ENCODE measurements at regions not wholly inside any gene's neighbourhood (a gene's known extent, or its start where the extent isn't known, plus 50 kb on each side); places are given as distances from the start of the nearest gene placed in this dataset.

DNA sequence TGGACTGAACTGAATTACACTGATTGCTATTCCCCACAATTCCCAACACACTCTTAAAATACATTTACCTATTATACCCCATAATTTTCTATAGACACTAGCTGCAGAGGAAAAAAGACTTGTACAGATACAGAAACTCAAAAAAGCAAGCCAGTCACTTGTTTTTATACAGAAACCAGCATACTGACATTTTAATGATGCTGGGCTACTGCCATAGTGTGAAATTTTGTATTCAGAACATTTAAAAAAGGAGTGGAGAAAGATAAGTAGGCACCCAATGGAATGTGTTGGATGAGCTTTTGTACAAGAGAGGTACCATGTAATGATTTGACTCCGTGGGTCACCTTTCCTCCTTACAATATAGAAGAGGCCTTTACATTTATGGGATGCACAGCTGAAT, 740.1 kb downstream of the PLCL1 start:
- intact Hi-C loops (cut with DNase I) = no loop called here
- Histone ChIP-seq H3K9me3 (no peaks in the 10 kb centered on the region), H3K36me3 (no peaks in the 10 kb centered on the region), H3K4me1 (no peaks in the 10 kb centered on the region), H3K27me3 (no peaks in the 10 kb centered on the region), H3K4me3 (replicated peaks in 1 of 3) (no peak overlapping the region), H3K27ac (no peak overlapping the region)
- WGBS, 2 donors = 75 to 76% methylated on average over 1 of the region's 1 CpG
- DNase-seq = no peak
- no peak for TF ChIP-seq POLR2A (IDR thresholded peaks at IDR 0.05)
- TF ChIP-seq, protein P1, sequence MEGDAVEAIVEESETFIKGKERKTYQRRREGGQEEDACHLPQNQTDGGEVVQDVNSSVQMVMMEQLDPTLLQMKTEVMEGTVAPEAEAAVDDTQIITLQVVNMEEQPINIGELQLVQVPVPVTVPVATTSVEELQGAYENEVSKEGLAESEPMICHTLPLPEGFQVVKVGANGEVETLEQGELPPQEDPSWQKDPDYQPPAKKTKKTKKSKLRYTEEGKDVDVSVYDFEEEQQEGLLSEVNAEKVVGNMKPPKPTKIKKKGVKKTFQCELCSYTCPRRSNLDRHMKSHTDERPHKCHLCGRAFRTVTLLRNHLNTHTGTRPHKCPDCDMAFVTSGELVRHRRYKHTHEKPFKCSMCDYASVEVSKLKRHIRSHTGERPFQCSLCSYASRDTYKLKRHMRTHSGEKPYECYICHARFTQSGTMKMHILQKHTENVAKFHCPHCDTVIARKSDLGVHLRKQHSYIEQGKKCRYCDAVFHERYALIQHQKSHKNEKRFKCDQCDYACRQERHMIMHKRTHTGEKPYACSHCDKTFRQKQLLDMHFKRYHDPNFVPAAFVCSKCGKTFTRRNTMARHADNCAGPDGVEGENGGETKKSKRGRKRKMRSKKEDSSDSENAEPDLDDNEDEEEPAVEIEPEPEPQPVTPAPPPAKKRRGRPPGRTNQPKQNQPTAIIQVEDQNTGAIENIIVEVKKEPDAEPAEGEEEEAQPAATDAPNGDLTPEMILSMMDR (IDR thresholded peaks at IDR 0.05) = no peak

DNA sequence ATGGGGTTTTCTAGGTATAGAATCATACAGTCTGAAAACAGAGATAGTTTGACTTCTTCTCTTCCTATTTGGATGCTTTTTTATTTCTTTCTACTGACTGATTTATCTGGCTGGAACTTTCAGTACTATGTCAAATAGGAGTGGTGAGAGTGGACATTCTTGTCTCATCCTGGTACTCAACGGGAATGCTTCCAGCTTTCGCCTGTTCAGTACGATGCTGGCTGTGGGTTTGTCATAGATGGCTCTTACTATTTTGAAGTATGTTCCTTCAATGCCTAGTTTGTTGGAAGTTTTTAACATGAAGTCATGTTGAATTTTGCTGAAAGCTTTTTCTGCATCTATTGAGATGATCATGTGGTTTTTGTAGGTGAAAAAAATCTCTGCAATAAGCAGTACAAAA, 730.4 kb downstream of the PLCL1 start:
- DNase-seq = no peak
- no peaks in the 10 kb centered on the region for H3K9me3 ChIP-seq
- TF ChIP-seq POLR2A (IDR thresholded peaks at IDR 0.05) = no peak
- TF ChIP-seq, protein P1 (IDR thresholded peaks at IDR 0.05) = no peak
- H3K27ac ChIP-seq = no peak overlapping the region
- intact Hi-C loops (cut with DNase I) = no loop called here
- 91% methylated on average over 3 of the region's 3 CpGs for WGBS, 2 donors
- H3K4me3 ChIP-seq (replicated peaks in 1 of 3) = no peak overlapping the region
- no peaks in the 10 kb centered on the region for H3K4me1 ChIP-seq
- H3K27me3 ChIP-seq = no peaks in the 10 kb centered on the region
- no peaks in the 10 kb centered on the region for H3K36me3 ChIP-seq

DNA sequence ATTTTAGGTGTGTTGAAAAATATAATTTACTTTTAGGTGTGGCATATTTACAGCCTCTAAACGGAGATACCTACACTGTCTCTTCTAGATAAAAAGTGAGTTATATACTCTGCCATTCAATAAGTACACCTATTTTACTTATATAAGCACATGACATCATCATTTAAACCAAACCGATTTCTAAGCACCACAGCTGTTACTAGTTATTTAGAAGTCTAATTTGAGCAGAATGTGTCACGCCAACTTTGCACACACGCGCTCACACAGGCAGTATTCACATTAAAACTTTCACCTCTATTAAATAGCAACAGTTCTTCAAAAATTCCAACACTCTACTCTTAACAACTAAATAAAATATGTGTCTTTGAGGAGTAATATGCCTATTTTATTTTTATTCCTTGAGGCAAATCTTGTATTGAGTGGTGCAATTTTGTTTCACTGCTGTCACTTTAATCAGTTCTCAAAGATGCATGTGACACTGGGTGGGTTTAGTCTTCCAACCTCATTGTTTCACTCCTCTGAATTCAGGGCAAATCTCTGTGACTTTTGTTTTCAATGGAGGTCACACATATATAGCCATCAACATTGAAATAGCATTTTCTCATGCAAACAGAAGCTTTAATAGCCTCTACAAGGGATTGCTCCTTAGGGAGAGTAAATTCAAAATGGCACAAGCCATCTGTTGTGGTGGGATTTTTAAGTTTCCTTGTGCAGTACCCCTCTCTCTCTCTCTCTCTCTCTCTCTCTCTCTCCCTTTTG, 721.0 kb downstream of the PLCL1 start:
- Histone ChIP-seq H3K9me3 (no peaks in the 10 kb centered on the region), H3K27me3 (no peaks in the 10 kb centered on the region), H3K4me1 (no peaks in the 10 kb centered on the region), H3K4me3 (replicated peaks in 1 of 3) (no peak overlapping the region), H3K36me3 (no peaks in the 10 kb centered on the region), H3K27ac (no peak overlapping the region)
- TF ChIP-seq, protein P1 (IDR thresholded peaks at IDR 0.05) = no peak
- no peak for TF ChIP-seq POLR2A (IDR thresholded peaks at IDR 0.05)
- DNase-seq = no peak
- 86 to 87% methylated on average over 5 of the region's 5 CpGs for WGBS, 2 donors
- intact Hi-C loops (cut with DNase I) = no loop called here

DNA sequence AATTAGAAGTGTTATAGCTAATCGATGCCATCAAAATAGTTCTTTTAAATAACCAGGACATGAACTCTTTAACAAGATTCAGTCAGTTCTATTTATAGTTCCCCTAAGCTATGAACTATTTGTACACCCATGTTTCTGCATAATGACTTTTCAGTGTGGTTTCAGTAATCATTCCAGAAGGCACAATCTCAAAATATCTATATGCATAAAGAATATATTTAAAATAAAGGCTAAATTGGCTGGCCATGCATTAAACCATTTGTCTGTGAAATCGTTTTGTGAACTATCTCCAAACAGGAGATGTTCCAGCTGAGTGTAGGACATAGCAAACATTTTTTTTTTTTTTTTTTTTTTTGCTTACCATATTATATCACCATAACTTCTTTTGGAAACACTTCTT, 719.3 kb downstream of the PLCL1 start:
- Histone ChIP-seq H3K27ac (no peak overlapping the region), H3K9me3 (no peaks in the 10 kb centered on the region), H3K36me3 (no peaks in the 10 kb centered on the region), H3K4me1 (no peaks in the 10 kb centered on the region), H3K4me3 (replicated peaks in 1 of 3) (no peak overlapping the region), H3K27me3 (no peaks in the 10 kb centered on the region)
- intact Hi-C loops (cut with DNase I) = no loop called here
- 67 to 71% methylated on average over 2 of the region's 2 CpGs for WGBS, 2 donors
- DNase-seq = no peak
- TF ChIP-seq, protein P1 (IDR thresholded peaks at IDR 0.05) = no peak
- TF ChIP-seq POLR2A (IDR thresholded peaks at IDR 0.05) = no peak

- no peaks in the 10 kb centered on the region for H3K4me1 ChIP-seq
- no peak for DNase-seq
- no peaks in the 10 kb centered on the region for H3K9me3 ChIP-seq
- intact Hi-C loops (cut with DNase I) = no loop called here
- no peak overlapping the region for H3K4me3 ChIP-seq (replicated peaks in 1 of 3)
- WGBS, 2 donors = 89 to 91% methylated on average over 2 of the region's 2 CpGs
- H3K27me3 ChIP-seq = no peaks in the 10 kb centered on the region
- H3K27ac ChIP-seq = no peak overlapping the region
- no peak for TF ChIP-seq POLR2A (IDR thresholded peaks at IDR 0.05)
- TF ChIP-seq, protein P1 (IDR thresholded peaks at IDR 0.05) = no peak
- H3K36me3 ChIP-seq = no peaks in the 10 kb centered on the region
Measured at GRCh38 chr2:198518935-198519334, 714.5 kb downstream of the PLCL1 start.

Measured in thyroid gland (tissue), 4 donors.